Trophoblast cell (in vitro differentiated cells and primary cell): ENCODE measurements at regions not wholly inside any gene's neighbourhood (a gene's known extent, or its start where the extent isn't known, plus 50 kb on each side); places are given as distances from the start of the nearest gene placed in this dataset.

Experiments used
- DNase-seq, 2 donors: peaks; one replicate each; pipeline ENCODE4 v3.0.0-alpha.2; 2016
- H2AFZ ChIP-seq: 2 replicates; pipeline ENCODE4 v1.6.1; 2013; ENCODE audit warnings: low read length, moderate library complexity, mild to moderate bottlenecking; ENCODE audit not compliant: insufficient read depth, poor library complexity
- H2AK5ac ChIP-seq: 2 replicates; pipeline ENCODE4 v1.6.1; 2013; ENCODE audit warnings: mild to moderate bottlenecking, low read length
- H2BK120ac ChIP-seq: 2 replicates; pipeline ENCODE4 v1.6.1; 2013; ENCODE audit warnings: low read length, mild to moderate bottlenecking, moderate library complexity; ENCODE audit not compliant: insufficient read depth, poor library complexity
- H2BK12ac ChIP-seq: 2 replicates; pipeline ENCODE4 v1.6.1; 2013; ENCODE audit warnings: mild to moderate bottlenecking, low read length, moderate library complexity
- H2BK5ac ChIP-seq: 2 replicates; pipeline ENCODE4 v1.6.1; 2013; ENCODE audit warnings: low read length, low read depth, moderate library complexity, mild to moderate bottlenecking; ENCODE audit not compliant: poor library complexity
- H3K14ac ChIP-seq: 2 replicates; pipeline ENCODE4 v1.6.1; 2013; ENCODE audit warnings: mild to moderate bottlenecking, low read length
- H3K18ac ChIP-seq: 2 replicates; pipeline ENCODE4 v1.6.1; 2013; ENCODE audit warnings: mild to moderate bottlenecking, low read length
- H3K23ac ChIP-seq: 2 replicates; pipeline ENCODE4 v1.6.1; 2013; ENCODE audit warnings: low read length
- H3K27ac ChIP-seq: 2 replicates; pipeline ENCODE4 v1.5.1; 2013; ENCODE audit warnings: low read depth, mild to moderate bottlenecking, inconsistent platforms, low read length, moderate library complexity
- H3K27me3 ChIP-seq: 2 replicates; pipeline ENCODE4 v1.6.1; 2013; ENCODE audit warnings: inconsistent platforms, mild to moderate bottlenecking, low read length, moderate library complexity; ENCODE audit not compliant: insufficient read depth
- H3K36me3 ChIP-seq, 2 experiments: 1 replicate in 1 of 2; 2 replicates in 1 of 2; pipeline ENCODE4 v1.6.1; 2013; ENCODE audit warnings: low read length in 2 of 2, mild to moderate bottlenecking in 2 of 2, moderate library complexity in 1 of 2; ENCODE audit not compliant: insufficient read depth in 2 of 2, control insufficient read depth in 1 of 2
- H3K4ac ChIP-seq: 2 replicates; pipeline ENCODE4 v1.6.1; 2013; ENCODE audit warnings: low read depth, mild to moderate bottlenecking, low read length, moderate library complexity
- H3K4me1 ChIP-seq, 2 experiments: 1 replicate in 1 of 2; 2 replicates in 1 of 2; pipeline ENCODE4 v1.6.1; 2013; ENCODE audit warnings: low read length in 2 of 2, mild to moderate bottlenecking in 2 of 2, moderate library complexity in 1 of 2; ENCODE audit not compliant: insufficient read depth in 2 of 2, control insufficient read depth in 1 of 2
- H3K4me2 ChIP-seq: 2 replicates; pipeline ENCODE4 v1.6.1; 2013; ENCODE audit warnings: inconsistent platforms, mild to moderate bottlenecking, low read length, moderate library complexity
- H3K4me3 ChIP-seq: 2 replicates; pipeline ENCODE4 v1.5.1; 2013; ENCODE audit warnings: mild to moderate bottlenecking, low read depth, low read length, inconsistent platforms
- H3K79me1 ChIP-seq: one replicate; pipeline ENCODE4 v1.6.1; 2013; ENCODE audit warnings: low read length
- H3K79me2 ChIP-seq: 2 replicates; pipeline ENCODE4 v1.6.1; 2013; ENCODE audit warnings: low read length, mild to moderate bottlenecking; ENCODE audit not compliant: control insufficient read depth, insufficient read depth, poor library complexity
- H3K9ac ChIP-seq: 2 replicates; pipeline ENCODE4 v1.6.1; 2013; ENCODE audit warnings: mild to moderate bottlenecking, low read length
- H3K9me3 ChIP-seq: 2 replicates; pipeline ENCODE4 v1.6.1; 2013; ENCODE audit warnings: low read depth, mild to moderate bottlenecking, control low read depth, inconsistent platforms, low read length; ENCODE audit not compliant: insufficient read depth
- H4K12ac ChIP-seq: 2 replicates; pipeline ENCODE4 v1.6.1; 2013; ENCODE audit warnings: low read depth, mild to moderate bottlenecking, low read length, moderate library complexity
- H4K8ac ChIP-seq: 2 replicates; pipeline ENCODE4 v1.6.1; 2013; ENCODE audit warnings: low read depth, mild to moderate bottlenecking, low read length, moderate library complexity
- H4K91ac ChIP-seq: one replicate; pipeline ENCODE4 v1.6.1; 2013; ENCODE audit warnings: low read depth, mild to moderate bottlenecking, low read length, moderate library complexity
- WGBS: extraction: QIAGEN DNeasy Blood & Tissue Kit; methylation state at CpG from one replicate; pipeline ENCODE4 v1.1.7; 2013; ENCODE audit warnings: missing lambda C conversion rate; ENCODE audit not compliant: insufficient read length, insufficient coverage; ENCODE audit errors: extremely low coverage; 5-methylcytosine and 5-hydroxymethylcytosine counted together

DNA sequence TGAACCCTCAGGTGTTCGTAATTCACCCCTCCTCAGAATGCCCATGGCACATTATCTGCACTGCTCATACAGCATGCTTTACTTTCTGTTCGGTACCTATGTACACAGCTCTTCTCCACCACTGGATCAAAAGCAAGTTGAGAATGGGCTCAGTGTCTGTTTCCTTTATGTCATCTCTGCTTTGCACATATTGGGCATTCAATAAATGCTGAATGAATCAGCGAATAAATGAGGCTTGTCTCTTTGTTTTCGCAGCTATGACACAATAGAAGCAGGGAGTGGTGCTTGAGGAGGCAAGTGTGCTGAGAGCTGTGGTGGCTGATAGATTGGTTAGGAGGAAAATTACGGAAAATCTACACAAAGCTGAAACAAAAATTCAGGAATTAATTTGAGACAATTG is 109.1 kb upstream of the VMA21 start:
- Histone ChIP-seq H3K4ac (no peak overlapping the region), H4K12ac (no peak overlapping the region), H3K79me1 (no peaks in the 10 kb centered on the region), H3K4me2 (no peak overlapping the region), H4K91ac (no peak overlapping the region), H3K4me1 (no peaks in the 10 kb centered on the region), H3K79me2 (no peaks in the 10 kb centered on the region), H3K27ac (no peak overlapping the region), H2AFZ (no peak overlapping the region), H2AK5ac (no peak overlapping the region), H3K27me3 (no peaks in the 10 kb centered on the region), H2BK5ac (no peak overlapping the region), H3K36me3 (no peaks in the 10 kb centered on the region), H2BK12ac (no peak overlapping the region), H3K9ac (no peak overlapping the region), H3K14ac (no peak overlapping the region), H3K18ac (no peak overlapping the region), H3K4me3 (no peak overlapping the region), H2BK120ac (no peak overlapping the region), H3K23ac (no peak overlapping the region), H3K9me3 (no peaks in the 10 kb centered on the region), H4K8ac (no peak overlapping the region)
- no peak for DNase-seq
- WGBS: no CpG with 5 or more reads among the region's 5 CpGs

DNA sequence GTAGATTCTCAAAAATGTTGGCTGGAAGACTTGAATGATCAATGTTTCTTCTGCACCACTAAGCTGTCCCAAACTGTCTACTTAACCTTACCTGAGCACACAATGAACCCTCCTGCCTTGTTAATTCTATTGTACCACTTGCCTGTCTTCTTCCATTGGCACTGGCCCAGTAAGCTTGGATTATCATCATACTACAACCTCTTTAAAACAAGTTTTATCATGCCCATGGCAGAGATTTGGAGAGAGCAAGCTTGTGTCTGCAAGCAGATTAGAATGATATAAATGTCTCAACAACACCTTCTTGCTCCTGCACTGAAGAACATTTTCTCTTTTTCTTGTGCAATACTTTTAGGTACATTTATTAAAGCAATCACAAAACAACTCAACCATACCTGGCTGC is 74.0 kb upstream of the VMA21 start:
- H3K27me3 ChIP-seq: no peaks in the 10 kb centered on the region
- no peak overlapping the region for H3K14ac ChIP-seq
- no peak overlapping the region for H3K4ac ChIP-seq
- no peak overlapping the region for H2BK12ac ChIP-seq
- peaks cover 3 to 4% of the 10 kb centered on the region in 2 experiments for H3K4me1 ChIP-seq
- H3K4me2 ChIP-seq: no peak overlapping the region
- no peak overlapping the region for H3K9ac ChIP-seq
- no peak overlapping the region for H3K4me3 ChIP-seq
- DNase-seq: no peak
- no peak overlapping the region for H3K27ac ChIP-seq
- no peaks in the 10 kb centered on the region for H3K79me1 ChIP-seq
- H3K79me2 ChIP-seq: no peaks in the 10 kb centered on the region
- H3K23ac ChIP-seq: no peak overlapping the region
- H3K18ac ChIP-seq: no peak overlapping the region
- no peak overlapping the region for H2BK5ac ChIP-seq
- H4K12ac ChIP-seq: no peak overlapping the region
- H3K36me3 ChIP-seq: no peaks in the 10 kb centered on the region
- no peaks in the 10 kb centered on the region for H3K9me3 ChIP-seq
- H2AK5ac ChIP-seq: no peak overlapping the region
- H2BK120ac ChIP-seq: no peak overlapping the region
- H4K8ac ChIP-seq: no peak overlapping the region
- H4K91ac ChIP-seq: no peak overlapping the region
- H2AFZ ChIP-seq: no peak overlapping the region

DNA sequence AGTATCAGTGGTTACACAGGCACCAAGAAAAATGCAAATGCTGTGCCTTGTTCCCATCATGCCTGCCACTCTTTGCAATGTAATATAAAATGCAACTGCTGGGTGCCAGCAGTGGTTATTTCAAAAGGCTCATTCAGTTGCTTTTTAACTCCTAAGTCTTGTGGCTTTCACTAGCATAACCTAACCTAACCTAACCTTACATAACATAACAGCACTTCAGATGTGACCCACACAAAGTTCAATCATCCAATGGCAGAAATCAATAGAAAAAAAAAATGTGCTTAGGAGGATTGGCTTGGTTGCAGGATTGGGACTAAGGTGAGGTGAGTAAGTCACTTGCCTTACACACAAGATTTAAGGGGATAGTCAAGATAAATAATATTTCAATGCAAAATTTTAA is 60.2 kb upstream of the VMA21 start:
- H4K91ac ChIP-seq: no peak overlapping the region
- no peak overlapping the region for H3K23ac ChIP-seq
- no peak overlapping the region for H3K18ac ChIP-seq
- no peaks in the 10 kb centered on the region for H3K36me3 ChIP-seq
- DNase-seq: no peak
- no peak overlapping the region for H3K27ac ChIP-seq
- H3K14ac ChIP-seq: no peak overlapping the region
- no peaks in the 10 kb centered on the region for H3K79me1 ChIP-seq
- H3K4ac ChIP-seq: no peak overlapping the region
- H4K8ac ChIP-seq: no peak overlapping the region
- no peak overlapping the region for H2BK120ac ChIP-seq
- no peaks in the 10 kb centered on the region for H3K9me3 ChIP-seq
- no peak overlapping the region for H3K4me3 ChIP-seq
- no peaks in the 10 kb centered on the region for H3K27me3 ChIP-seq
- no peaks in the 10 kb centered on the region for H3K4me1 ChIP-seq
- H4K12ac ChIP-seq: no peak overlapping the region
- no peak overlapping the region for H2AFZ ChIP-seq
- H2AK5ac ChIP-seq: no peak overlapping the region
- no peak overlapping the region for H2BK5ac ChIP-seq
- H3K79me2 ChIP-seq: no peaks in the 10 kb centered on the region
- no peak overlapping the region for H3K9ac ChIP-seq
- H2BK12ac ChIP-seq: no peak overlapping the region
- no peak overlapping the region for H3K4me2 ChIP-seq

DNA sequence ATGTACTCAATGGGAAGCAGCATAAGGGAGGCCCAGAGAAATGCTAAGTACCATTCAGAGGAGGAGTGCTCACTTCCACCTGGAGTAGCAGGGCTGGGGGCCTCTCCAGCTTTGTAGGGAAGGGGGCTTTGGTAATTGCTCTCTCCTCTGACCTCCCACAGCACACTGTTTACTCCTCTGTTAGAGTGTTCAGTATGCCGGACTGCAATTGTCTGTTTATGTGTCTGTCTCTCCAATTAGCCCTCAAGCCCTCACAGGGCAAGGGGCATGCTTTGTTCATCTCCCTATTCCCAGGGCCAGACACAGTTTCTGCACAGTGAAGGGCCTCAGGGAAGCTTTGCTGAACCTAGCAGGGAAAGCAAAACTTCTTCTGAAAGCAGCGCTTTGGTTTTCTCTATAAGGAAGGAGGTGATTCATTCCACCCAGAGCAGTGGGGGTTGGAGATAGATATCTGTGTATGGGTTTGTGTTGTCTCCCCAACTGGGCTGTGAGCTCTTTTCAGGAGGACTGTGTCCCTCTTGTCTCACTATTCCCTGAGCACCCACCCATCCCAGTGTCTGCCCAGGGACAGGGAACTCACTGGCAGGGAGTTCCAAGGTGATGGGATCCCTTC is 50.0 kb upstream of the VMA21 start:
- no peak overlapping the region for H3K23ac ChIP-seq
- no peak for DNase-seq
- no peak overlapping the region for H2BK12ac ChIP-seq
- H3K9ac ChIP-seq: no peak overlapping the region
- no peak overlapping the region for H4K91ac ChIP-seq
- H4K8ac ChIP-seq: no peak overlapping the region
- no peak overlapping the region for H2AK5ac ChIP-seq
- H3K36me3 ChIP-seq: no peaks in the 10 kb centered on the region
- H2BK5ac ChIP-seq: peak overlapping the region; percentile 37
- H3K14ac ChIP-seq: no peak overlapping the region
- H2BK120ac ChIP-seq: no peak overlapping the region
- no peaks in the 10 kb centered on the region for H3K27me3 ChIP-seq
- H3K4me1 ChIP-seq: peaks cover 11% of the 10 kb centered on the region in 2 experiments
- H2AFZ ChIP-seq: no peak overlapping the region
- no peak overlapping the region for H3K4ac ChIP-seq
- no peak overlapping the region for H4K12ac ChIP-seq
- H3K27ac ChIP-seq: peak overlapping the region; percentile 78
- H3K4me3 ChIP-seq: no peak overlapping the region
- peaks cover 6% of the 10 kb centered on the region for H3K79me1 ChIP-seq
- no peaks in the 10 kb centered on the region for H3K79me2 ChIP-seq
- no peaks in the 10 kb centered on the region for H3K9me3 ChIP-seq
- H3K4me2 ChIP-seq: peak overlapping the region; percentile 30
- no CpG with 5 or more reads among the region's 2 CpGs for whole genome bisulfite sequencing
- H3K18ac ChIP-seq: no peak overlapping the region
